GM23248 (cell line): ENCODE measurements at regions not wholly inside any gene's neighbourhood (a gene's known extent, or its start where the extent isn't known, plus 50 kb on each side); places are given as distances from the start of the nearest gene placed in this dataset.

Source experiments
- EZH2 ChIP-seq: fragments of 200-600 bp; sonication (generic); IDR thresholded peaks from 2 replicates; pipeline ENCODE4 v1.6.1; 2018; ENCODE audit warnings: antibody characterized with exemption, mild to moderate bottlenecking; ENCODE audit not compliant: insufficient read depth, poor library complexity, severe bottlenecking
- EZH2phosphoT487 ChIP-seq: fragments of 200-600 bp; sonication (generic); IDR thresholded peaks from 2 replicates; pipeline ENCODE4 v1.6.1; 2018; ENCODE audit warnings: antibody characterized with exemption, moderate library complexity, mild to moderate bottlenecking, low read depth; ENCODE audit not compliant: insufficient read depth

- TF ChIP-seq EZH2phosphoT487: no peak
- no peak for TF ChIP-seq EZH2
Observed at GRCh38 chr3:194750491-194750828, 64.8 kb downstream of the FAM43A start.
